ENCODE measurements at regions not wholly inside any gene's neighbourhood (a gene's known extent, or its start where the extent isn't known, plus 50 kb on each side); places are given as distances from the start of the nearest gene placed in this dataset.
"Not testable (repeated sequence)": the region's sequence is repeated elsewhere in the genome, so short reads cannot be mapped to it uniquely, and the experiment has no call there.

DNA sequence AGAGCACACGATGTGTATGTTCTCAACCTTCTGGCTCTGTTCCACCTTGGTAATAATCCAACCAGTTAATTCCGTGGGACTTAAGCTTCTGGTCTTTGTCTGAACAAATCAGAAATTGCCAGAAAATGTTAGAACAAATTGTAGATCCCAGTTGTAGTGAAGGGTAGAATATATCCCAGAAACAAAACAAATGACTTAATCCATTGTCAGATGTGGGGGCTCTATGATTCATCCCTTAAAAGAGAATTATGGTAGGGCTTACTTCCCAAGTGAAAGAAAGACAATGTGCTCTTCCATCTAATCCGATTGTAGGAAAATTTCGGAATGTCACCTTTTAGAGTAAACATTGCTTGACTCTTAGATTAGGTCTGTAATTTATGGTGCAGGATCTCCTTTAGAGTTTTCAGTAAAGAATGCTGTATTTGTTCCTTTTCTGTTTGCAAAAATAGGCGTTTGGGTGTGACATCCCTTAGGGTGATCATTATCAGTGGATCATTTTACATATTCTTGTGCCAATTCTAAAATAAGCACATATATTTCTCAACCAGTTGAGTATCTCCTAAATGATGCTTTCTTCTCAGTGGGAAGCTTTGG, 234.5 kb upstream of the ZNF217 start:
- Histone ChIP-seq H3K9me3 (ENCODE audit: control insufficient read depth, low read length) (no peaks in the 10 kb centered on the region), H3K36me3 (ENCODE audit: control insufficient read depth, insufficient read depth, low read length) (no peaks in the 10 kb centered on the region), H3K9ac (ENCODE audit: low read length) (no peak overlapping the region), H3K27me3 (ENCODE audit: control insufficient read depth, insufficient read depth, low read length) (no peaks in the 10 kb centered on the region), H3K4me1 (ENCODE audit: control insufficient read depth, insufficient read depth, low read length) (peaks cover 16% of the 10 kb centered on the region), H3K4me3 (ENCODE audit: low read length) (no peak overlapping the region)

DNA sequence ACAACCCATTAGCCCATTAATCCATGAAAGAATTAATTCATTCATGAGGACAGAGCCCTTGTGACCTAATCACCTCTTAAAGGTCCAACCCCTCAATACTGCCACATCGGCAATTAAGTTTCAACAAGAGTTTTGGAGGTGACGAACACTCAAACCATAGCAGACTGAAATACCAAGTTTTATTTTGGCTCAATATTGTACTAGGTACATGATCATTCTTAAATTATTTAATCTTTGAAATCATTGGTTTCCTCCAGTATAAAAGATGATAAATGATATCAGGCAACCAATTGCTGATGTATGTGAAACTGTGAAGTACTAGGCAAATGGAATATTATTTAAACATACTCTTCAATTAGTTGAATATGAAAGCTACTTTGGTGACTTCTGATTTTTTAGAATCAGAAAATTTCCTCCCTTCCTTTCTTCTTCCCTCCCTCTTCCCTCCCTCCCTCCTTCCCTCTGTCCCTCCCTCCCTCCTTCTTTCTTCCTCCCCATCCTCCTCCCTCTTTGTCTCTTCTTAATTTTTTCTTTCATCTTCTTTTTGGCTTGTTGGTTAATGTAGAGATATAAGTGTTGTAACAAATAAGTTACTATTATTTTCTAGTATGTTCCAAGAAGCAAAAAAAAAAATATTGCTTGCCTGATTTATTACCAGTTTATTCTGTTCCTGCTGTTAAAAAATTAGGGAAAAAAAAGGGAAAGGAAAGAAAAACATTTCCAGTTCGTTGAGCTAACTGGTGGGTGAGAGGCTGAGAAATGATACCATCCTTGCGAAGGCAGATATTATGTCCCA, 233.9 kb upstream of the ZNF217 start:
- H3K4me1 ChIP-seq (ENCODE audit: control insufficient read depth, insufficient read depth, low read length): peaks cover 16% of the 10 kb centered on the region
- no peaks in the 10 kb centered on the region for H3K27me3 ChIP-seq (ENCODE audit: control insufficient read depth, insufficient read depth, low read length)
- H3K9ac ChIP-seq (ENCODE audit: low read length): no peak overlapping the region
- no peaks in the 10 kb centered on the region for H3K9me3 ChIP-seq (ENCODE audit: control insufficient read depth, low read length)
- H3K36me3 ChIP-seq (ENCODE audit: control insufficient read depth, insufficient read depth, low read length): no peaks in the 10 kb centered on the region
- H3K4me3 ChIP-seq (ENCODE audit: low read length): no peak overlapping the region

DNA sequence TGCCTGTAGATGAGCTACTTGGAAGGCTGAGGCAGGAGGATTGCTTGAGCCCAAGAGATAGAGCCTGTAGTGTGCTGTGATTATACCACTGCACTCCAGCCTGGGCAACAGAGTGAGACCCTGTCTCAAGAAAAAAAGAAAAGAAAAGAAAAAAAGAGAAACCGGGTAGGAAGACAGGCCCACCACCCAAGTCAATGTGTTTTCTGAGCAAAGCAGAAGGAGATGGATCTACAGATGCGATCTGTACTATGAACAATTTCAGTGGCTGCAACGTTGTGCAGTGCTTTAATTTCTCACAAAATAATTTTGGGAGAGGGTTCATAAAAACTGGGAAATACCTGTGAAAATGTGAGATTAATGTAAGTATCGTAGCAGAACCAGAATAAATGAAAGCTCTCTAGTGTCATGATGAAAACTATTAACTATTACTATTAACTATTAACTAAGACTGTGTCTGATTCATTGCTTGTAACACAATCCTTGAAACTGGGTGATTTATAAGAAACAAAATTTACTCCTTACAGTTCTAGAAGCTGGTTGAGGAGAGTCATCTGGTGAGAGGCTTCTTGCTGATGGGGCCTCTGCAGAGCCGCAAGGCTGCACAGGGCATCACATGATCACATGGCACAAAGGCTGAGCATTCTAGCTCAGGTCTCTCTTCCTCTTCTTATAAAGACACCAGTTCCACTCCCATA, 233.1 kb upstream of the ZNF217 start:
- Histone ChIP-seq H3K9me3 (ENCODE audit: control insufficient read depth, low read length) (no peaks in the 10 kb centered on the region), H3K9ac (ENCODE audit: low read length) (no peak overlapping the region), H3K36me3 (ENCODE audit: control insufficient read depth, insufficient read depth, low read length) (no peaks in the 10 kb centered on the region), H3K4me1 (ENCODE audit: control insufficient read depth, insufficient read depth, low read length) (peaks cover 16% of the 10 kb centered on the region), H3K27me3 (ENCODE audit: control insufficient read depth, insufficient read depth, low read length) (no peaks in the 10 kb centered on the region), H3K4me3 (ENCODE audit: low read length) (no peak overlapping the region)

DNA sequence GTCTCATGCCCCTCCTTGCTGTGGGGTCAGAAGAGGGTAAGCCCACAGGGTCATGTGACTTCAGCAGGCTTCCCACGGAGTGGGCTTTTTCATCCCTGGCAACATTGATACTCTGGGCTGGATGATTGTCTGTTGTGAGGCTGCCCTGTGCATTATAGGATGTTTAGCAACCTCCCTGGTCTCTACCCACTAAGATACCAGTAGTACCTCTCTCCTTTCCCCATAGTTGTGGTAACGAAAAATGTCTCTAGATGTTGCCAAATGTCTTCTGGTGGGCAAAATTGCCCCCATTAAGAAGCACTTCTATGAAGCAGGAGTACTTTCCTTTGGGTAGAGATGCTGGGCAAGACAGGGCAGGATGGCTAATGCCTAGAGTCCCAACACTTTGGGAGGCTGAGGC, 232.5 kb upstream of the ZNF217 start:
- H3K4me3 ChIP-seq (ENCODE audit: low read length): no peak overlapping the region
- no peak overlapping the region for H3K9ac ChIP-seq (ENCODE audit: low read length)
- no peaks in the 10 kb centered on the region for H3K9me3 ChIP-seq (ENCODE audit: control insufficient read depth, low read length)
- H3K36me3 ChIP-seq (ENCODE audit: control insufficient read depth, insufficient read depth, low read length): no peaks in the 10 kb centered on the region
- H3K4me1 ChIP-seq (ENCODE audit: control insufficient read depth, insufficient read depth, low read length): peaks cover 16% of the 10 kb centered on the region
- H3K27me3 ChIP-seq (ENCODE audit: control insufficient read depth, insufficient read depth, low read length): no peaks in the 10 kb centered on the region

DNA sequence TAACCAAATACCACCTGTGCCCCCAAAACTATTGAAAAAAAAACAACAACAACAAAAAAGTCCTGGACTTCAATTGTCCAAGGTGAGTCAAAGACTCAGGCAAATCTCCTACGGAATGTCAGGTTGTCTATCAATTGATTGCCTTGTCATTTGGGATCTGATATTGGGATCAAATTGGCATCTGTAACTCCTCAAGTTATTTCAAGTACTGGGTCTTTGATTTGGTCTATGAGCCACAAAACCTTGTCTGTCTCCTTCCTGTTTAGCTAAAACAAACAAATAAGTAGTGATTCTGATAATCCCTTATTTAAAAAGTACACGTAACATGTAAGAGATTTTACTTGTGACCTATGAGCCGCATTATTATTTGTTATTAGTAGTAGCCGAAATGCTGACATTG, 231.6 kb upstream of the ZNF217 start:
- Histone ChIP-seq H3K9me3 (ENCODE audit: control insufficient read depth, low read length) (no peaks in the 10 kb centered on the region), H3K4me1 (ENCODE audit: control insufficient read depth, insufficient read depth, low read length) (peaks cover 13% of the 10 kb centered on the region), H3K36me3 (ENCODE audit: control insufficient read depth, insufficient read depth, low read length) (no peaks in the 10 kb centered on the region), H3K4me3 (ENCODE audit: low read length) (no peak overlapping the region), H3K27me3 (ENCODE audit: control insufficient read depth, insufficient read depth, low read length) (no peaks in the 10 kb centered on the region), H3K9ac (ENCODE audit: low read length) (no peak overlapping the region)

DNA sequence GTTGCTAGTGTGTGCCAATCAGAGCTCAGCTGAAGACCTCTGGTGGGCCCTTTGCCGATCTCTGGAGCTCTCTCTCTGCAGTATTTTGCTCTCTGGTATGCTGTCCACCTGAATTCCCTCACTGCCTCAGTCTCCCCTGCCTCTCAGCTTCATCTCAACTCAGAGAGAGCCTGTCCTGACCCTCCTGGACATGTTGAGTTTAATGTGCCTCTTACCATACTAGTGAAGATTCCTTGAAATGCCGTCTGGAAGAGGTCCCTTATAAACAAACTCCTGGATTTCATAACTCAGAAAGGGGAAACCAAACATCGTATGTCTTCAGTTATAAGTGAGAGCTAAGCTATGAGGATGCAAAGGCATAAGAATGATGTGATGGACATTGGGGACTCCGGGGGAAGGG, 231.1 kb upstream of the ZNF217 start:
- Histone ChIP-seq H3K27me3 (ENCODE audit: control insufficient read depth, insufficient read depth, low read length) (no peaks in the 10 kb centered on the region), H3K9ac (ENCODE audit: low read length) (no peak overlapping the region), H3K4me3 (ENCODE audit: low read length) (no peak overlapping the region), H3K9me3 (ENCODE audit: control insufficient read depth, low read length) (no peaks in the 10 kb centered on the region), H3K4me1 (ENCODE audit: control insufficient read depth, insufficient read depth, low read length) (peaks cover 8% of the 10 kb centered on the region), H3K36me3 (ENCODE audit: control insufficient read depth, insufficient read depth, low read length) (no peaks in the 10 kb centered on the region)

DNA sequence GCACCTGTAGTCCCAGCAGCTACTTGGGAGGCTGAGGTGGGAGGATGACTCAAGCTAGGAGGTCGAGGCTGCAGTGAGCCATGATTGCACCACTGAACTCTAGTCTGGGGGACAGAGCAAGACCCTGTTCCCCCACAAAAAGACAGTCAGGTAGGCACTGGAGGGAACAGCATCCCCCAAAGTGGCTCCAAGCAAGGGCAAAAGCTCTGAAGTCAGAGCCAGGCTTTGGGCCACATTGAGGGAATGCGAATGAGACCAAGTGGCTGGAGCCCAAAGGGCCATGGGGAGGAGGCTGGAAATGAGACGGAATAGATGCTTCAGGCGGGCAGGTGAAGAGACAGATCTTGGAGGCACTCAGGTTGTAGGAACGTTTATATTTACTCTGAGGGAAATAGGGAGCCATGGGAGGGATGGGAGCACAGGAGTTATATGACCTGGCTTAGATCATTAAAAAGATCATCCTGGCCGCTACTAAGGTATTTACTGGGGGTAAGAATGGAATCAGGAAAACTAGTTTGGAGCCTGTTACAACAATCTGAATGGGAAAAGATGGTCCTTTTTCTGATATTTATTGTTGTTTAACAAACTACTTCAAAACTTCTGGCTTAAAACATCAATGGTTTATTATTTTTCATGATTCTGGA, 229.6 kb upstream of the ZNF217 start:
- Histone ChIP-seq H3K27me3 (ENCODE audit: control insufficient read depth, insufficient read depth, low read length) (no peaks in the 10 kb centered on the region), H3K9me3 (ENCODE audit: control insufficient read depth, low read length) (no peaks in the 10 kb centered on the region)

DNA sequence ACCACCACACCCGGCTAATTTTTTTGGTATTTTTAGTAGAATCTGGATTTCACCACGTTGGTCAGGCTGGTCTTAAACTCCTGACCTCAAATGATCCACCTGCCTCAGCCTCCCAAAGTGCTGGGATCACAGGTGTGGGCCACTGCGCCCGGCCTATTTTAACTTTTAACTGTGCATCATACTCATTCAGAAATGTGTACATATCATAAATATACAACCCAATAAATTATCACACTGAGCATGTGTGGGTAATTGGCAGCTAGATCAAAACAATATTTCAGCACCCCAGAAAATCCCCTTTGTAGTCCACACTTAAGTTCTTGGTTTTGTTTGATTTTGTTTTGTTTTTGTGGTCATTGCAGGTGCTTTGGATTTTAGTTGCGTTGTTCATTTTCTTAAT, 228.9 kb upstream of the ZNF217 start:
- no peak overlapping the region for H3K9ac ChIP-seq (ENCODE audit: low read length)
- no peaks in the 10 kb centered on the region for H3K36me3 ChIP-seq (ENCODE audit: control insufficient read depth, insufficient read depth, low read length)
- H3K4me1 ChIP-seq (ENCODE audit: control insufficient read depth, insufficient read depth, low read length): no peaks in the 10 kb centered on the region
- no peak overlapping the region for H3K4me3 ChIP-seq (ENCODE audit: low read length)
- no peaks in the 10 kb centered on the region for H3K27me3 ChIP-seq (ENCODE audit: control insufficient read depth, insufficient read depth, low read length)
- H3K9me3 ChIP-seq (ENCODE audit: control insufficient read depth, low read length): no peaks in the 10 kb centered on the region

More for the DNA sequence above, 229.6 kb upstream of the ZNF217 start:
- H3K4me1 ChIP-seq (ENCODE audit: control insufficient read depth, insufficient read depth, low read length): no peaks in the 10 kb centered on the region
- no peaks in the 10 kb centered on the region for H3K36me3 ChIP-seq (ENCODE audit: control insufficient read depth, insufficient read depth, low read length)
- no peak overlapping the region for H3K9ac ChIP-seq (ENCODE audit: low read length)
- H3K4me3 ChIP-seq (ENCODE audit: low read length): no peak overlapping the region

DNA sequence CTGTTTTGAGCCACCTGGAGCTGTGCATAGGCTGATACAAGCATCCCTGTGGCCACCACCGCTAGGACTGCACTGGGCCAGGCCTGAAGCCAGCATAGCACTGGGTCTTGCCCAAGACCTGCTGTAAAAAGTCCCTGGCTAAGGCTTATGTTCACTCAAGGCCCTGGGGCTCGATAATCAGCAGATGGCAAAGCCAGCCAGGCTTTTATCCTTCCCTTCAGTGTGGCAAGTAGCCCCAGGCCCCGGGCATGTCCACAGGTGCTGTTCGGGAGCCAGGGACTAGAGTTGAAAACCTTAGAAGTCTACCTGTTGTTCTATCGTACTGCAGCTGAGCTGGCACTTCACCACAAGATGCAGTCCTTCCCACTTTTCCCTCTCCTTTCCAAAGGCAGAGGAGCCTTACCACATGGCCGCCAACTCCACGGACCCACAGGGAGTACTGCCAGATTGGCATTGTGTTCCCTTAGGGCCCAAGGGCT, 226.4 kb upstream of the ZNF217 start:
- H3K4me3 ChIP-seq (ENCODE audit: low read length): no peak overlapping the region
- H3K9me3 ChIP-seq (ENCODE audit: control insufficient read depth, low read length): no peaks in the 10 kb centered on the region
- no peaks in the 10 kb centered on the region for H3K4me1 ChIP-seq (ENCODE audit: control insufficient read depth, insufficient read depth, low read length)
- H3K27me3 ChIP-seq (ENCODE audit: control insufficient read depth, insufficient read depth, low read length): no peaks in the 10 kb centered on the region
- no peak overlapping the region for H3K9ac ChIP-seq (ENCODE audit: low read length)
- no peaks in the 10 kb centered on the region for H3K36me3 ChIP-seq (ENCODE audit: control insufficient read depth, insufficient read depth, low read length)

DNA sequence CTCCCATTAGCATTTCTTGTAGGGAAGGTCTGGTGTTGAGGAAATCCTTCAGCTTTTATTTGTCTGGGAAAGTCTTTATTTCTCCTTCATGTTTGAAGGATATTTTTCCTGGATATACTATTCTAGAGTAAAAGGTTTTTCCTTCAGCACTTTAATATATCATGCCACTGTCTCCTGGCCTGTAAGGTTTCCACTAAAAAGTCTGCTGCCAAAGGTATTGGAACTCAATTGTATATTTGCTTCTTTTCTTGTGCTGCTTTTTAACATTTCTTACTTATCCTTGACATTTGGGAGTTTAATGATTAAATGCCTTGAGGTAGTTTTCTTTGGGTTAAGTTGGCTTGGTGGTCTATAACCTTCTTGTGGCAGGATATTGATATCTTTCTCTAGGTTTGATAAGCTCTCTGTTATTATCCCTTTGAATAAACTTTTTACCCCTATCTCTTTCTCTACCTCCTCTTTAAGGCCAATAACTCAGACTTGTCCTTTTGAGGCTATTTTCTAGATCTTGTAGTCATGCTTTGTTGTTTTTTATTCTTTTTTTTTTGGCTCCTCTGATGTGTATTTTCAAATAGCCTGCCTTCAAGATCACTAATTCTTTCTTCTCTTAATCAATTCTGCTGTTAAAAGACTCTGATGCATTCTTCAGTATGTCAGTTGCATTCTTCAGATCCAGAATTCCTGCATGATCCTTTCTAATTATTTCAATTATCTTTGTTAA, 225.0 kb upstream of the ZNF217 start:
- Histone ChIP-seq H3K36me3 (ENCODE audit: control insufficient read depth, insufficient read depth, low read length) (no peaks in the 10 kb centered on the region), H3K4me3 (ENCODE audit: low read length) (no peak overlapping the region), H3K9ac (ENCODE audit: low read length) (no peak overlapping the region), H3K4me1 (ENCODE audit: control insufficient read depth, insufficient read depth, low read length) (no peaks in the 10 kb centered on the region), H3K9me3 (ENCODE audit: control insufficient read depth, low read length) (no peaks in the 10 kb centered on the region), H3K27me3 (ENCODE audit: control insufficient read depth, insufficient read depth, low read length) (no peaks in the 10 kb centered on the region)

DNA sequence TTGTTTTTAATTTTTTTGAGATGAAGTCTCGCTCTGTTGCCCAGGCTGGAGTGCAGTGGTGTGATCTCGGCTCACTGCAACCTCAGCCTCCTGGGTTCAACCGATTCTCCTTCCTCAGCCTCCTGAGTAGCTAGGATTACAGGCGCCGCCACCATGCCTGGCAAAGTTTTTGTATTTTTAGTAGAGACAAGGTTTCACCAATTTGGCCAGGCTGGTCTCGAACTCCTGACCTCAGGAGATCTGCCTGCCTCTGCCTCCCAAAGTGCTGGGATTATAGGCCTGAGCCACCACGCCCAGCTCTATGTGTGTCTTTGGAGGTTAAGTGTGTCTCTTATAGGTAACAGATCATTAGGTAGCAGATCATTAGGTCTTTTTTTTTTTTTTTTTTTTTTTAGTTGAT, 223.9 kb upstream of the ZNF217 start:
- not testable (repeated sequence) for H3K9me3 ChIP-seq (ENCODE audit: control insufficient read depth, low read length); H3K36me3 ChIP-seq (ENCODE audit: control insufficient read depth, insufficient read depth, low read length); H3K27me3 ChIP-seq (ENCODE audit: control insufficient read depth, insufficient read depth, low read length); H3K9ac ChIP-seq (ENCODE audit: low read length); H3K4me1 ChIP-seq (ENCODE audit: control insufficient read depth, insufficient read depth, low read length); H3K4me3 ChIP-seq (ENCODE audit: low read length)
